ENCODE measurements at regions not wholly inside any gene's neighbourhood (a gene's known extent, or its start where the extent isn't known, plus 50 kb on each side); places are given as distances from the start of the nearest gene placed in this dataset.
"Not testable (repeated sequence)": the region's sequence is repeated elsewhere in the genome, so short reads cannot be mapped to it uniquely, and the experiment has no call there.

DNA sequence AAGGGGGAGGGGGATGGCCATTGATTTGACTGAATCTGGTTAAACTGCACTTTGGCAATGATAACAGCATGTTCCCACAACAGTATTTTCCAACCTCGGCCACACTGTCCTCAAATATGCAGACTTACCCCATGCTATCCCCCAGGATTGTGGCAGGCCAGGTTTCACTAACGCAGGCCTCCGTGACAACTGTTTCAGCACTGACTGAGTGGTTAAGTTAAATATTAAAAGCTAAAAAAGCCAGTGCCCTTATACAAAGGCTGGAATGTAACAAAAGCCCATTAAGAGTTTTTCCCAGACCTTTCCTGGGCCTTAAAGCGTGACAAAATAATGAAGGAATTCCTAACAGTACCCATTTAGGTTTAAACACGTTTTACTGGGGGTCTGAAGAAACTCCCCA, 202.9 kb downstream of the USP25 start:
- DNase-seq = no peak

DNA sequence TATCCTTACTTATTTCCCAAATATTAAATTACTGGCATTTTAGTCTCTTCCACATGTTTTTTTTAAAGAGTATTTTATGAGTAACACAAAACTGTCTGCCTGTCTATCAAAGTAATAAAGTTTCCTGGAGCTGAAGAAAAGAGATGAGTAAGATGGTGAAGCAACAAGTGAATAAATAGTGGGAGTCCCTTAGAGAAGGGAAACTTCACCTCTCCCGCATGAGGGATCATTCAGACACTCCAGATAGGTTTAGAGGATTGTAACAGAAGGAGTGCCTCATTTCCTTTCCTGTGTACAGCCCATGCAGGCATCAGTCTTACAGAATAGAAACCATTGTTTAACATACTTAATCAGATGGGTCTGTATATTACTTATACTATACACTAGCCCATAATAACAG, 205.7 kb downstream of the USP25 start:
- DNase-seq = no peak

DNA sequence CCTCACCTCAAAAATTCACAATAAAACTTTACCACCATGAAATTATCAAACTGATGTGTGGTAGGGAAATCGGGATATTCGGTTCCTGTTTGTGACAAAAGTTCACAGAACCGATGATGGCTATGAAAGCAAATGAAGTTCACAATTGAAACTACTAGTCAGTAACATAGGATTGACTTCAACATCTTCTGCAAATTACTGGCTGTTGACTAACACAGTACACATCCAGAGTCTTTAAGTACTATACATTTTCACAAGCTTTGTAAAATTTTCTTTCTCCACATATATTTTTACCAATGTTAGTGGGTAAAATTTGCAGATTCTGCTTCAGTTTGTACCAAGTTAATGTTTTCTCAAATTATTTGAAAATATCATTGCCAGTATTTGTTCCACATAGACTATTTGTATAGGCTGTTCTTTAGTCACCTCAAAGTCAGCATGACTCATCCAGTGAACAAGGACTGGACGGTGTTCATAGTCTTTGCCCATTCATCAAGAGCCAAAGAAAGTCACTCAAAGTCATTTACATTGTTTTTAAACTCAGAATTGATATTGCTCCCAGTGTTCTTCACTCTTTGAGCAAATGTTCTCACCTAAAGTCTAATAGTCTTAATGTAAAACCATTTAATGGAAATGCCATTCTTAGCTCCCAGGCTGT, 213.4 kb downstream of the USP25 start:
- DNase-seq = no peak

- no peak for DNase-seq
These were observed 217.9 kb downstream of the USP25 start for GRCh38 chr21:15947677-15948076.

DNA sequence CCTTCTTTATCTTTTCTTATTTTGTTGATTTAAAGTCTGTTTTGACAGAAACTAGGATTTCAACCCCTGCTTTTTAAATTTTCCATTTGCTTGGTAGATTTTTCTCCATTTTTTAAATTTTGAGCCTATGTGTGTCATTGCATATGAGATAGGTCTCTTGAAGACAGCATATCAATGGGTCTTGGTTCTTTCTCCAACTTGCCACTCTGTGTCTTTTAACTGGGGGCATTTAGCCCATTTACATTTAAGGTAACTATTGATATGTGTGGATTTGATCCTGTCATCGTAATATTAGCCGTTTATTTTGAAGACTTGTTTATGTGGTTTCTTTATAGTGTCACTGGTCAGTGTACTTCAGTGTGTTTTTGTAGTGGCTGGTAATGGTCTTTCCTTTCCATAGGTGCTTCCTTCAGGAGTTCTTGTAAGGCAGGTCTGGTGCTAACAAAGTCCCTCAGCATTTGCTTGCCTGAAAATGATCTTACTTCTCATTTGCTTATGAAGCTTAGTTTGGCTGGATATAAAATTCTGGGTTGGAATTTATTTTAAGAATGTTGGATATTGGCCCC, 223.9 kb downstream of the USP25 start:
- DNase-seq = no peak

GRCh38 chr21:15964236-15964855, 234.6 kb downstream of the USP25 start:
- DNase-seq = no peak

DNA sequence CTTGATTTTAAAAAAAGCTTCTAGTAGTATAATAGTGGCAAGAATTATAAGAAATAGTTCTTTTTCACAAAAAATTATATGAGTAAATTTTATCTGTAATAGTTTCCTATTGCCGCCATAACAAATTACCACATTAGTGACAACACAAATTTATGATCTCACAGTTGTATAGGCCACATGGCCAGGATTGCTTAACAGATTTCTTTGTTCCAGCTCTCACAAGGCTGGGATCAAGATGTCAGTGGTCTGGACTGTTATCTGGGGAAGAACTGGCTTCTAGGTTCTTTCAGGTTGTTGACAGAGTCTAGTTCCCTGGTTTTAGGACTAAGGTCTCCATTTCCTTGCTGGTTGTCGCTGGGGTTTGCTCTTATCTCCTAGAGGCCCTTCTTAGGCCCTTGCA, 236.4 kb downstream of the USP25 start:
- DNase-seq = no peak

DNA sequence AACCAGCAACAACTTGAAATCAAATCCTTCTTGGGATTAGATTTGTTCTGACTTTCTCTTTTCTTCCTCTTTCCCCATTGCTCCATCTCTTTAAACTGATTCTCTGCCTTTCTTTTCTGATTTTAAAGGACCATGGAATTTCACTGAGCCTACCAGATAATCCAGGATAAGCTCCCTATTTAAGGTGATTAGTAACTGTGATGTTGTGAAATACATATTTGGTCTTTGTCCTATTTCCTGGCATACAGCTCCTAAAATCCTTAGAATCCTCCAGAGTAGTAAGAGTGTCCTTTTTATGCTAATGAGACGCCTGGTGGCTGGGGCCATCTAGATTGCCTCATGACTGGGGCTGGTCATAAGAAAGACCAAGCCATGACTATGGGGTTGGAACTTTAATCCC, 236.9 kb downstream of the USP25 start:
- DNase-seq = no peak

GRCh38 chr21:15967661-15968060, 237.9 kb downstream of the USP25 start:
- no peak for DNase-seq

GRCh38 chr21:15968776-15969310, 239.1 kb downstream of the USP25 start:
- no peak for DNase-seq

GRCh38 chr21:15976807-15977206, 247.0 kb downstream of the USP25 start:
- DNase-seq = no peak

- DNase-seq = no peak
These were observed 248.5 kb downstream of the USP25 start for GRCh38 chr21:15978215-15978738.

- not testable (repeated sequence) for DNase-seq
These were observed 249.7 kb downstream of the USP25 start for GRCh38 chr21:15979493-15979892.

DNA sequence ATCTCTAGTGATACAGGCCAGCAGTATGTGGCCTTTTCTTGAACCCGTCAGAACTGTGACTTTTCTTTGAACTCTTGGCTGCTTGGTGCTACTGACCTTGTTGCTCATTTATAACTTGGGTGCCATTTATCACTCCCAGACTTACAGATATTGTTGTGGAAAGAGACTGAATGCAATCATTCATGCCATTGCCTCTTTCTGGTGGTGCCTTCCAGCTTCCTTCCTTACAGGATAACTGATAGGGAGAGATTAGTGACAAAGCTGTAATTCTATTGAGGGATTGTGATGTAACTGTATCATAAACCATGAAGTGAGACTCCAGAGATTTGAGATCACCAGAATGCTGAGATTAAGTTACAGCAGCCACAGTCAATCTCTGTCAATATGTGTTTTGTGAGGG, 256.5 kb downstream of the USP25 start:
- no peak for DNase-seq

GRCh38 chr21:15992171-15992570, 262.4 kb downstream of the USP25 start:
- DNase-seq = no peak

GRCh38 chr21:15993951-15994350, 264.2 kb downstream of the USP25 start:
- DNase-seq = no peak

GRCh38 chr21:15999741-16000140, 270.0 kb downstream of the USP25 start:
- no peak for DNase-seq

- no peak for DNase-seq
These were observed 273.2 kb downstream of the USP25 start for GRCh38 chr21:16002874-16003466.

- no peak for DNase-seq
These were observed 274.3 kb downstream of the USP25 start for GRCh38 chr21:16004086-16004485.

GRCh38 chr21:16004523-16004922, 274.7 kb downstream of the USP25 start:
- no peak for DNase-seq

- no peak for DNase-seq
These were observed 276.2 kb downstream of the USP25 start for GRCh38 chr21:16005996-16006395.

DNA sequence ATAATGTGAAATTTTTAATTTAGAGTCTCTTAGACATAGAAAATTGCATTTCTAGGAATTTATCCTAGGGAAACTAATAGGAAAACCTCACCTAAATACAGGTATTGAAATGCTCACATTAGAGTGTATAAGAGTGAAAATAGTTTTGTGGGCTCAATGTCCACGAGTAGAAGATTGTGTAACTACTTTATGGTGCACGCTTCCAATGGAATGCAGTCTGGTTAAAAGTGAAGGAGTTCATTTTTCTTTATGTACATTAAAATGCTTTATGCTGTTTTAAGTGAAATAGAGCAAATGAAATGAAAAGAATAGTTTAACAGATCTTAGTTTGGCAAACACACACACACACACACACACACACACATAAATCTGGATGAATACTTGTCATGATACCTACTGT, 278.2 kb downstream of the USP25 start:
- DNase-seq = no peak

GRCh38 chr21:16011719-16012118, 281.9 kb downstream of the USP25 start:
- DNase-seq = no peak

GRCh38 chr21:16013570-16013969, 283.8 kb downstream of the USP25 start:
- no peak for DNase-seq

Data from CD4-positive, alpha-beta T cell treated with Interleukin-21 for 1 hour (primary cell).